ENCODE measurements at regions not wholly inside any gene's neighbourhood (a gene's known extent, or its start where the extent isn't known, plus 50 kb on each side); places are given as distances from the start of the nearest gene placed in this dataset.
"Not testable (repeated sequence)": the region's sequence is repeated elsewhere in the genome, so short reads cannot be mapped to it uniquely, and the experiment has no call there.

DNA sequence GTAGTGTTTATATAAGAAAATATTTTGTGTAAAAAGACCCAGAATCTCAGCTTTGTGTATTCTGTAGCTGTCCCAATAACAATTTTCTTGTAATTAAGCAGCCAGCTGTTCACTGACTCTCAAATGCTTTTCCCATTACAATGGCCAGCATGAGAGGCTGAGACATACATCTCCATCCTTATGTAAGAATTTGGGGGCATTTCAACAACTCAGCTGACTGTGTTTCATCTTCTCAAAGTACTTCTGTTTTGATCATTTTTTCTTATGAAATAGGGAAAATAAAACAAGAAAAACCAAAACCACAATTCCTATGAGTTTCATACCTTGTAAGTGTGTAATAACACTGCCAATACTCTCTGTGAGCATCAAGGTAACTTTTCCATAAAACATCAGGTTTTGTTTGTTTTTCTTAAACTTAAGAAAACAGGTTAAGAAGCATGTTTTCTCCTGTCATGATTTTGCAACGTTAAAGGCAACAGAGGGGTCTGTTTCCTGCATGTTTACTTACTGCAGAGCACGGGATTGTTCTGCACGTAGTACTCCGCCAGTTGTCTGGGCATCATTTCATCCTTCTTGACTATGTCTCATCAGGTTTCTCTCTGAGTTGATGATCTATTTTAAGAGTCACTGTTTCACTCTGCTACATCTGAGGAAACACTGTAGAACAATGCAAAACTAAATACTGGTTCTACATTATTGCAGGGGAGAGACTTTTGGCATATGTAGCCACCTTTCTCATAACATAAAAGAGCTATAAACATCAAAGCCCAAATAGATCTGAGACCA lies 62.9 kb upstream of the CYRIA start:
- no peaks in the 10 kb centered on the region for H3K4me1 ChIP-seq (ENCODE audit: insufficient read depth)
- H3K4me3 ChIP-seq: no peak overlapping the region
- no peaks in the 10 kb centered on the region for H4K20me1 ChIP-seq (ENCODE audit: insufficient read depth, poor library complexity, severe bottlenecking)
- TF ChIP-seq, protein P1, sequence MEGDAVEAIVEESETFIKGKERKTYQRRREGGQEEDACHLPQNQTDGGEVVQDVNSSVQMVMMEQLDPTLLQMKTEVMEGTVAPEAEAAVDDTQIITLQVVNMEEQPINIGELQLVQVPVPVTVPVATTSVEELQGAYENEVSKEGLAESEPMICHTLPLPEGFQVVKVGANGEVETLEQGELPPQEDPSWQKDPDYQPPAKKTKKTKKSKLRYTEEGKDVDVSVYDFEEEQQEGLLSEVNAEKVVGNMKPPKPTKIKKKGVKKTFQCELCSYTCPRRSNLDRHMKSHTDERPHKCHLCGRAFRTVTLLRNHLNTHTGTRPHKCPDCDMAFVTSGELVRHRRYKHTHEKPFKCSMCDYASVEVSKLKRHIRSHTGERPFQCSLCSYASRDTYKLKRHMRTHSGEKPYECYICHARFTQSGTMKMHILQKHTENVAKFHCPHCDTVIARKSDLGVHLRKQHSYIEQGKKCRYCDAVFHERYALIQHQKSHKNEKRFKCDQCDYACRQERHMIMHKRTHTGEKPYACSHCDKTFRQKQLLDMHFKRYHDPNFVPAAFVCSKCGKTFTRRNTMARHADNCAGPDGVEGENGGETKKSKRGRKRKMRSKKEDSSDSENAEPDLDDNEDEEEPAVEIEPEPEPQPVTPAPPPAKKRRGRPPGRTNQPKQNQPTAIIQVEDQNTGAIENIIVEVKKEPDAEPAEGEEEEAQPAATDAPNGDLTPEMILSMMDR (IDR thresholded peaks at IDR 0.05; ENCODE audit: poor library complexity): no peak
- TF ChIP-seq EZH2phosphoT487 (IDR thresholded peaks at IDR 0.05; ENCODE audit: low read depth, severe bottlenecking, unreplicated experiment) (no peak), EZH2 (IDR thresholded peaks at IDR 0.05; ENCODE audit: borderline replicate concordance) (no peak)
- H3K79me2 ChIP-seq: no peaks in the 10 kb centered on the region
- H3K9me3 ChIP-seq (ENCODE audit: low read depth): no peaks in the 10 kb centered on the region
- no peaks in the 10 kb centered on the region for H3K9me2 ChIP-seq (replicated peaks; ENCODE audit: insufficient read depth)
- no peaks in the 10 kb centered on the region for H3K27me3 ChIP-seq
- H3K4me2 ChIP-seq: no peak overlapping the region
- no peak for DNase-seq (ENCODE audit: low spot score)
- H2AFZ ChIP-seq: no peak overlapping the region
- no peaks in the 10 kb centered on the region for H3K36me3 ChIP-seq (replicated peaks; ENCODE audit: insufficient read depth, low read depth)
- WGBS (ENCODE audit: low lambda C conversion rate, missing lambda C conversion rate): 72% methylated on average over 4 of the region's 4 CpGs
- H3K27ac ChIP-seq: no peak overlapping the region

DNA sequence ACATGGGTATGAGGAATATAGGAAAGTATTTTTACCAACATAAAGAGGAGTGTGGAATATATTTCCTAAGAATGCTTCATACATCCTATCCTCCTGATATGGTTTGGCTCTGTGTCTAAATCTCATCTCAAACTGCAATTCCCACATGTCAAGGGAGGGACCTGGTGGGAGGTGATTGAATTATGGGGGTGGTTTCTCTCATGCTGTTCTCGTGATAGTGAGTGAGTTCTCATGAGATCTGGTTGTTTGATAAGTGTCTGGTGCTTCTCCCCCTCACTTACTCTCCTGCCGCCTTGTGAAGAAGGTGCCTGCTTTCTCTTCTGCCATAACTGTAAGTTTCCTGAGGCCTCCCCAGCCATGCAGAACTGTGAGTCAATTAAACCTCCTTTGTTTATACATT lies 62.2 kb upstream of the CYRIA start:
- not testable (repeated sequence) for H3K9me2 ChIP-seq (replicated peaks; ENCODE audit: insufficient read depth); H3K27me3 ChIP-seq; H3K4me1 ChIP-seq (ENCODE audit: insufficient read depth); H4K20me1 ChIP-seq (ENCODE audit: insufficient read depth, poor library complexity, severe bottlenecking); H3K27ac ChIP-seq; H3K79me2 ChIP-seq; DNase-seq (ENCODE audit: low spot score); H3K4me2 ChIP-seq; H2AFZ ChIP-seq; H3K4me3 ChIP-seq; H3K36me3 ChIP-seq (replicated peaks; ENCODE audit: insufficient read depth, low read depth); H3K9me3 ChIP-seq (ENCODE audit: low read depth)
- 58% methylated on average over 2 of the region's 2 CpGs for WGBS (ENCODE audit: low lambda C conversion rate, missing lambda C conversion rate)

DNA sequence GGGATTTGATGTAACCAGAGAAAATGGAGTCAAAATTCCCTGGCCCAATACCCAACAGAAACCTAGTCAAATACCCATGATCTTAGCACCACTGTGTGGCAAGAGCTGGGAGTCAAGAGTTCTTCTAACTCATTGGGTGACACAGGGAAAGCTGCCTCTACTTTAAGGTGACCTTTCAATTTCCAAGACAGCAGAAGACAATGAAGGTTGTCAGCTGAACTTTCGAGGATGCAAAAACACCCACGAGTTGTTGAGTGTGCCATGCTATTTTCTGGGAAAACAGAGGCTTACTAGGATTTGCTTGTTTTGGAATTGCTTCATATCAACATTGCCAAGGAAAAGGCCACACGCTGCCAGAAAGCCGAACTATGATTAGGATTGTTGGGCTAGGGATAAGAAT lies 61.6 kb upstream of the CYRIA start:
- WGBS (ENCODE audit: low lambda C conversion rate, missing lambda C conversion rate): 82% methylated on average over 4 of the region's 4 CpGs

DNA sequence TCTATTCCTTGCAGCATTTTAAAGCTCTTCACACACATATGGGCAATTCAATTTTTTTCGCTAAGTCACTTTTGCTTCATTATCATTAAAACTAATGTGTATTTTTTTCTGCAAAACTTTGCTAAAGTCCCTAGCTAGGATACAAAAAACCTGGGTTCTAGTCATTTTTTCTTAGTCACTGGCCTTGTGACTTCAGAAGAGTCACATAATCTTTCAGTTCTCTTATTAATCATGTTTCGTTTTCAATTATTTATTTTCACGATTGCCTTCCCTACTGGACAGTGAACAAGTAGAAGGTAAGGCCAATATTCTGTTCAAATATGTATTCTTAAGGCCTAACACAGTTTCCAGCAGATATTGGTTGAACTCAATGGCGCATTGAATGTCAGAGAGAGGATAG lies 60.9 kb upstream of the CYRIA start:
- H3K79me2 ChIP-seq: no peaks in the 10 kb centered on the region
- no peak overlapping the region for H2AFZ ChIP-seq
- no peaks in the 10 kb centered on the region for H3K9me3 ChIP-seq (ENCODE audit: low read depth)
- no peaks in the 10 kb centered on the region for H3K9me2 ChIP-seq (replicated peaks; ENCODE audit: insufficient read depth)
- WGBS (ENCODE audit: low lambda C conversion rate, missing lambda C conversion rate): 96% methylated on average over 4 of the region's 4 CpGs
- TF ChIP-seq EZH2phosphoT487 (IDR thresholded peaks at IDR 0.05; ENCODE audit: low read depth, severe bottlenecking, unreplicated experiment): no peak
- TF ChIP-seq, protein P1 (IDR thresholded peaks at IDR 0.05; ENCODE audit: poor library complexity): no peak
- TF ChIP-seq EZH2 (IDR thresholded peaks at IDR 0.05; ENCODE audit: borderline replicate concordance): no peak
- H4K20me1 ChIP-seq (ENCODE audit: insufficient read depth, poor library complexity, severe bottlenecking): no peaks in the 10 kb centered on the region
- no peaks in the 10 kb centered on the region for H3K36me3 ChIP-seq (replicated peaks; ENCODE audit: insufficient read depth, low read depth)
- no peak overlapping the region for H3K4me3 ChIP-seq
- H3K4me1 ChIP-seq (ENCODE audit: insufficient read depth): no peaks in the 10 kb centered on the region
- peaks cover 3% of the 10 kb centered on the region for H3K27me3 ChIP-seq
- DNase-seq (ENCODE audit: low spot score): no peak
- no peak overlapping the region for H3K4me2 ChIP-seq
- no peak overlapping the region for H3K27ac ChIP-seq

More for the DNA sequence above, 61.6 kb upstream of the CYRIA start:
- Histone ChIP-seq H3K9me3 (ENCODE audit: low read depth) (no peaks in the 10 kb centered on the region), H3K9me2 (replicated peaks; ENCODE audit: insufficient read depth) (no peaks in the 10 kb centered on the region), H3K36me3 (replicated peaks; ENCODE audit: insufficient read depth, low read depth) (no peaks in the 10 kb centered on the region), H4K20me1 (ENCODE audit: insufficient read depth, poor library complexity, severe bottlenecking) (no peaks in the 10 kb centered on the region), H3K4me1 (ENCODE audit: insufficient read depth) (no peaks in the 10 kb centered on the region), H3K27me3 (peaks cover 3% of the 10 kb centered on the region), H3K4me3 (no peak overlapping the region), H3K4me2 (no peak overlapping the region), H3K27ac (no peak overlapping the region), H2AFZ (no peak overlapping the region), H3K79me2 (no peaks in the 10 kb centered on the region)
- TF ChIP-seq EZH2phosphoT487 (IDR thresholded peaks at IDR 0.05; ENCODE audit: low read depth, severe bottlenecking, unreplicated experiment): no peak
- TF ChIP-seq EZH2 (IDR thresholded peaks at IDR 0.05; ENCODE audit: borderline replicate concordance): no peak
- TF ChIP-seq, protein P1 (IDR thresholded peaks at IDR 0.05; ENCODE audit: poor library complexity): no peak
- DNase-seq (ENCODE audit: low spot score): no peak

Data from hepatocyte (in vitro differentiated cells).